OCI-LY1 (cell line): ENCODE measurements at regions not wholly inside any gene's neighbourhood (a gene's known extent, or its start where the extent isn't known, plus 50 kb on each side); places are given as distances from the start of the nearest gene placed in this dataset.

Experiments
- H2AFZ ChIP-seq: fragments of 200-600 bp; sonication (generic), shearing (Covaris generic); 2 replicates; pipeline ENCODE4 v1.6.0; 2014; ENCODE audit warnings: antibody characterized with exemption, mild to moderate bottlenecking, low read length
- H3F3A ChIP-seq: fragments of 200-600 bp; sonication (generic), shearing (Covaris generic); 2 replicates; pipeline ENCODE4 v1.6.0; 2014; ENCODE audit warnings: mild to moderate bottlenecking, antibody characterized with exemption, low read length, moderate library complexity; ENCODE audit not compliant: insufficient read depth
- H3K27ac ChIP-seq: fragments of 200-600 bp; sonication (generic); 2 replicates; pipeline ENCODE4 v1.5.1; 2014; ENCODE audit warnings: low read length, mixed run types, mild to moderate bottlenecking, low read depth; ENCODE audit not compliant: poor library complexity, severe bottlenecking
- H3K27me3 ChIP-seq: fragments of 200-600 bp; sonication (generic); 2 replicates; pipeline ENCODE4 v1.6.0; 2014; ENCODE audit warnings: antibody characterized with exemption, mild to moderate bottlenecking, low read length, moderate library complexity; ENCODE audit not compliant: insufficient read depth
- H3K36me3 ChIP-seq: fragments of 200-600 bp; sonication (generic); 2 replicates; pipeline ENCODE4 v1.6.1; 2014; ENCODE audit warnings: mild to moderate bottlenecking, antibody characterized with exemption, low read length, moderate library complexity, mixed read lengths; ENCODE audit not compliant: insufficient read depth
- H3K4me1 ChIP-seq: fragments of 200-600 bp; sonication (generic); 2 replicates; pipeline ENCODE4 v1.5.1; 2014; ENCODE audit warnings: mild to moderate bottlenecking, low read length, moderate library complexity; ENCODE audit not compliant: insufficient read depth, severe bottlenecking
- H3K4me2 ChIP-seq: fragments of 200-600 bp; sonication (generic), shearing (Covaris generic); 2 replicates; pipeline ENCODE4 v1.6.1; 2014; ENCODE audit warnings: low read length
- H3K4me3 ChIP-seq: fragments of 200-600 bp; sonication (generic); 2 replicates; pipeline ENCODE4 v1.5.1; 2014; ENCODE audit warnings: low read length, low read depth, mild to moderate bottlenecking, mixed read lengths; ENCODE audit not compliant: poor library complexity, severe bottlenecking
- H3K79me2 ChIP-seq: fragments of 200-600 bp; shearing (Covaris generic); 2 replicates; pipeline ENCODE4 v1.6.1; 2016; ENCODE audit warnings: mixed run types, low read length, mixed read lengths; ENCODE audit not compliant: insufficient read depth
- H3K9ac ChIP-seq: fragments of 200-600 bp; sonication (generic), shearing (Covaris generic); 2 replicates; pipeline ENCODE4 v1.6.1; 2014; ENCODE audit warnings: mild to moderate bottlenecking, low read length, mixed read lengths
- H3K9me2 ChIP-seq: fragments of 200-600 bp; sonication (generic), shearing (Covaris generic); 2 replicates; pipeline ENCODE4 v1.6.1; 2014; ENCODE audit warnings: low read depth, mild to moderate bottlenecking, low read length, mixed read lengths
- H3K9me3 ChIP-seq: fragments of 200-600 bp; shearing (Covaris generic); 2 replicates; pipeline ENCODE4 v1.6.1; 2014; ENCODE audit warnings: low read length, mixed read lengths
- H4K20me1 ChIP-seq: fragments of 200-600 bp; sonication (generic), shearing (Covaris generic); 2 replicates; pipeline ENCODE4 v1.6.0; 2016; ENCODE audit warnings: mild to moderate bottlenecking, low read length; ENCODE audit not compliant: insufficient read depth
- CTCF ChIP-seq: fragments of 200-600 bp; sonication (generic), shearing (Covaris generic); IDR thresholded peaks from 2 replicates; pipeline ENCODE4 v1.5.1; 2017; ENCODE audit warnings: mild to moderate bottlenecking, antibody characterized with exemption, low read length, moderate library complexity, mixed read lengths
- EZH2 ChIP-seq: fragments of 200-600 bp; sonication (generic), shearing (Covaris generic); IDR thresholded peaks from 2 replicates; pipeline ENCODE4 v1.8.0; 2017; ENCODE audit warnings: borderline replicate concordance, mixed run types, mild to moderate bottlenecking, antibody characterized with exemption, low read length, moderate library complexity, mixed read lengths

- Histone ChIP-seq H4K20me1 (no peaks in the 10 kb centered on the region), H3K9me2 (no peaks in the 10 kb centered on the region; the same call in 1 of the 2 replicates), H2AFZ (no peak overlapping the region), H3K4me3 (no peak overlapping the region), H3K4me1 (no peaks in the 10 kb centered on the region), H3K36me3 (no peaks in the 10 kb centered on the region), H3K4me2 (no peak overlapping the region), H3K27ac (no peak overlapping the region), H3K9ac (no peak overlapping the region), H3K9me3 (no peaks in the 10 kb centered on the region), H3K79me2 (no peaks in the 10 kb centered on the region), H3K27me3 (no peaks in the 10 kb centered on the region), H3F3A (no peaks in the 10 kb centered on the region)
- TF ChIP-seq CTCF (no peak), EZH2 (no peak)
These were observed 173.6 kb downstream of the NDFIP2 start for GRCh38 chr13:79654520-79654919.

GRCh38 chr13:79650688-79651087 lies 169.7 kb downstream of the NDFIP2 start:
- no peak overlapping the region for H3K4me2 ChIP-seq
- TF ChIP-seq CTCF (no peak), EZH2 (no peak)
- no peaks in the 10 kb centered on the region; the same call in 1 of the 2 replicates for H3K9me2 ChIP-seq
- no peaks in the 10 kb centered on the region for H3K27me3 ChIP-seq
- H3K36me3 ChIP-seq, result no peaks in the 10 kb centered on the region
- no peaks in the 10 kb centered on the region for H3K4me1 ChIP-seq
- H3F3A ChIP-seq, result no peaks in the 10 kb centered on the region
- no peaks in the 10 kb centered on the region for H3K9me3 ChIP-seq
- H3K4me3 ChIP-seq, result no peak overlapping the region
- no peak overlapping the region for H3K9ac ChIP-seq
- no peak overlapping the region for H2AFZ ChIP-seq
- no peaks in the 10 kb centered on the region for H4K20me1 ChIP-seq
- no peaks in the 10 kb centered on the region for H3K79me2 ChIP-seq
- no peak overlapping the region for H3K27ac ChIP-seq

- Histone ChIP-seq H3K9me3 (no peaks in the 10 kb centered on the region), H3K79me2 (no peaks in the 10 kb centered on the region), H3K27me3 (no peaks in the 10 kb centered on the region), H3K36me3 (no peaks in the 10 kb centered on the region), H3F3A (no peaks in the 10 kb centered on the region), H3K9me2 (no peaks in the 10 kb centered on the region; the same call in 1 of the 2 replicates), H3K4me1 (no peaks in the 10 kb centered on the region), H4K20me1 (no peaks in the 10 kb centered on the region), H3K4me2 (no peak overlapping the region), H3K27ac (no peak overlapping the region), H3K9ac (no peak overlapping the region), H3K4me3 (no peak overlapping the region), H2AFZ (no peak overlapping the region)
- TF ChIP-seq CTCF (no peak), EZH2 (no peak)
These were observed 167.2 kb downstream of the NDFIP2 start for GRCh38 chr13:79648191-79648590.
